NCI-H1417 treated with DMSO at 0.1 percent for 48 hours (cell line): ENCODE measurements at regions not wholly inside any gene's neighbourhood (a gene's known extent, or its start where the extent isn't known, plus 50 kb on each side); places are given as distances from the start of the nearest gene placed in this dataset.

ENCODE experiments used
- DNase-seq: peaks from one replicate; lab custom pipeline; 2025; lab: John Stamatoyannopoulos, UW

DNA sequence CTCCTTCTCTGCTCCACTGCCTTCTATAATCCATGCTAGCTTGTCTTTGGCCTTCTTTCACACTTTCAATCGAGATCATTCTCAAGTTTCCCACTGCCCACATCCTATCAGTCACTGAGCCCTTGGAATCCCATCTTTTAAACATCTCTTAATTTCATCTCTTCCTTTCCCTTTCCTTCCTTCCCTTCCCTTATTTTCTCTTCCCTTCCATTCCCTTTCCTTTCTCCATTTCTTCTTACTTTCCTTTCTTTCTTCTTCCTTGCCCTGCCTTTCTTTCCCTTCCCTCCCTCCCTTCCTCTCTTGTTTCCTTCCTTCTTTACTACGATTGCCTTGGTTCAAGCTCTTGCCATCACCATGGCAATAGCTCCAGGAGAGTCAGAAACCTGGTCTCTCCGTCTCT is 183.8 kb downstream of the EMP1 start:
- no peak for DNase-seq

GRCh38 chr12:13379531-13380188 is 183.1 kb downstream of the EMP1 start:
- no peak for DNase-seq

DNA sequence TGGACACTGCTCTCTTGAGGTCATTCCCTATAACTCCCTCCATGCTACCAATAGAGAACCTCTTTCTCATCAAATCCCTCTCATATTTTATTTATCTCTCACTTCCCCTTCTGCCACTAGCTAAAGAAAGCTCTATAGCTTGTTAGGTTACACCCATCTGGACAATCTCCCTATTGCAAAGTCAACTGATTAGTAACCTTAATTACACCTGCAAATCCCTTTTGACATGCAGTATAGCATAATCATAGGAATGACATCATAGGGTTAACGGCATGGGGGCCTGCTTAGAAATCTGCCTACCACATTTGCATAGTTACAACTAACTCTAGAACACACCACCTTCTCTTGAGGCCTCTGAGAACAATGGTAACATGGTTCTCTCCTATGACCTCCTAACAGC is 181.2 kb downstream of the EMP1 start:
- DNase-seq, result no peak

GRCh38 chr12:13376610-13377373 is 180.3 kb downstream of the EMP1 start:
- DNase-seq, result no peak

DNA sequence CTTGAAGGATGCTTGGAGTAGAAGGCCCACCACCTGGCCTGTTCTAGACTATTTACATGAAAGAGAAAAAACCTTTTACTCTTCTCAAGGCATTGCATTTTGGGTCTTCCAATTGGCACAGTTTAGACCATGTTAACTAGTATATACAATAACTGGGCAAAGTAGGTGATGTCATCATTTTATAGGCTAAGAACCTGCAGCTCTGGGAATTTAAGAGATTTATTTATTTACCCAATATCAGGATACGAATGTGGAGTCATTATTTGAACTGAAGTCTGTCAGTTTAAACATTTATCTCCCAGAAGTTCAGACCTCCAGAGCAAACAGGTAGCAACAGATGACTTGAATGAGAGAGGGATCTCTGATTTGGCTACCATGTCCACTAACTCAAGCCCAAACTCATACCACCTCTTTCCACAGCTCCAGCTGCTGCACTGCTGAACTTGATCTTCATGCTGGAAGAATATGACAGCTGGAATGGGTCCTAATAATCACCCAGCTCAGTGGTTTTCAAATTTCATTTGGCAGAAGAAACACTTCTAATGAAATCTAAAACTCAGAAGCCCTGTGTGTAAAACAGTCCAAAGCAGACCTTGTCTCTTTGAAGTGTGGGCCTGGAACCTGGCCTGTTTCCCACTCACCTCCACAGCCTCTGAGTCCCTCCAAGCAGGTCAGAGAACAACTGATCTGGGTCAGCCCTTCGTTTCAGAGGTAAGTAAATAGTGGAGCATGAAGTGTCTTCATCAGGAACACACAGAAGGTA is 179.2 kb downstream of the EMP1 start:
- DNase-seq, result no peak

- no peak for DNase-seq
Measured at GRCh38 chr12:13374793-13375192, 178.3 kb downstream of the EMP1 start.

- no peak for DNase-seq
Measured at GRCh38 chr12:13373803-13374202, 177.3 kb downstream of the EMP1 start.

DNA sequence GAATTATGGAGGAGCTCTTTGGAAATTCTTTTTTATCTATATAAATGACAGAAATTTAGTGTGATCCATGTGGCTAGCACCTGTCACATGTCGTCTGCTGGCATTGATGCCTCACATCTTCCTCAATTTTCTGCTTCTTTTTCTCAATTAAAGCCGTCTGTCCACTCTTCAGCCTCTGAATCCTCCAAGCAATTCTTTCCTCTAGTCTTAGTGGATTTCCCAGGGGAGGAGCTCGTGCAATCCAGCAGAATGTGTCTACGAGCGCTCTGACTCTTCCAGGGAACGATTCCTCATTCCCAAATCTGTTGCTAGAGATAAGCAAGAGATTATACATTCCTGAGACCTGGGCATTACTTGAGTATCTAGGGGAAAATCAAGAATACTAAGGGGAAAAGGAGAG is 176.6 kb downstream of the EMP1 start:
- no peak for DNase-seq

- DNase-seq, result no peak
Measured at GRCh38 chr12:13372386-13372785, 175.9 kb downstream of the EMP1 start.

DNA sequence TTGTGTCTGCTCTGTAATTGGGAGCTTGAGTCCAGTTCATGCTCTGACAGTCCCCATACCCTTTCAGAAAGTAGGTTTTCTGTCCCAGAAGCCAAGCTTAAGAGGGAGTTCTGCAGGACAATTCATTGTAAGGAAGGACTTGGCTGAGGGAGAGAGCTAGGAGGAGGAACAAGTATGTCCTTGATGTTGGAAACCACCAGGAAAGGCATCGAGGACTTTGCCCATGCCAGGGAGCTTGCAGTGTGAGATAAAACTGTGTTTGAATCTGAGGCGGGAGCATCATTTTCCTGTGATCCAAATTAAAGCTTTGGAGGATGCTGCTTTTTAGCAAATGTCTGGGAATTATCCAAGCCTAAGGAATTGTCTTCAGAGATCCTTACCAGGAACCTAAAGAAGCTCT is 175.3 kb downstream of the EMP1 start:
- no peak for DNase-seq

- DNase-seq, result no peak
Measured at GRCh38 chr12:13371367-13371766, 174.8 kb downstream of the EMP1 start.

- DNase-seq, result no peak
Measured at GRCh38 chr12:13369474-13370056, 173.0 kb downstream of the EMP1 start.

- DNase-seq, result no peak
Measured at GRCh38 chr12:13368971-13369370, 172.4 kb downstream of the EMP1 start.

DNA sequence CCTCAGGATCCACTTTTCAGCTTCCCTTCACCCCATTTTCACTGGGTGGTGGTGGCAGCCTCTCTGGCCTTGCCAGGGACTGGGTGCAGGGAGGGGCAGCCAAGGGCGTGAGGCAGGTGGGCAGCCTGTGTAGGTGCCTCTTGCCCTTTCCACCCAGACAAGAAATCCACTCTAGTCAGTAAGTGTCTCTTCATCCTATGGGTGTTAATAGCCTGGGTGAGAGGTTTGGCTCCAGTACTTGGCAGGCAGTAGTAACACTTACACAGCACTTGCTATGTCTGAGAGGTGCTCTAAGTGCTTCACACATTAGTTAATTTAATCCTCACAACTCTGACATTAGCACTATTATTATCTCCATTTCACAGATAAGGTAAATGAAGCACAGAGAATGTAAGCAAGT is 171.9 kb downstream of the EMP1 start:
- DNase-seq, result no peak

- DNase-seq, result no peak
Measured at GRCh38 chr12:13367973-13368372, 171.4 kb downstream of the EMP1 start.

DNA sequence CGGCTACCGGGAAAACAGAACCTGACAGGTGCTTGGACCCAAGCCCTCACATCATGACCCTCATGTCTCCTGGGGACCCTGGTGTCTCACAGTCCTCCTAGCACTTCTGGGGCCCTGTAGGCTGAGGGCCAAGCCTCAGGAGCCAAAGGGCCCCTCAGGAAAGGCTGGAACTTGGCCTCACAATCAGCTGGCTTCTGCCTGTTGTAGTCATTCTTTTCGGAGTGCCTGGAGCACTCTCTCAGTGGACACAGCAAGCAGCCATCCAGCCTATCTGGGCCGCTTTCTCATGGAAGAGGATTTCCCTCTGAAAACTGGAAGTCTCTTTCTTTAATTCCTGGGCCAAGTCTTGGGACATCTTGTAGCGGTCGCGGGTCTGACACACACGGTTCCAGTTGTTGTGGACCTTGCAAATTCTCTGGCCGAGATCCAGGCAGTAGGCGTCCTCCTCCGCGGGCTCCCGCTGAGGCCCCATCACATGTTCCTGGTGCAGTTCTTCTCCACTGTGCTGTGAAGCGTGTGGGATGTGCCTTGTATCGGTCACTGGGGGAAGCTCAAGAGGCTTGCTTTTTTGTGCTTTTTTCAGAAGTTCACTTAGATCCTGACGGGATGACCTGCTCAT is 169.3 kb downstream of the EMP1 start:
- DNase-seq, result no peak

GRCh38 chr12:13362260-13362841 is 165.8 kb downstream of the EMP1 start:
- peak; percentile 22 for DNase-seq

- no peak for DNase-seq
Measured at GRCh38 chr12:13359636-13360035, 163.1 kb downstream of the EMP1 start.

- DNase-seq, result no peak
Measured at GRCh38 chr12:13358391-13358905, 161.9 kb downstream of the EMP1 start.

DNA sequence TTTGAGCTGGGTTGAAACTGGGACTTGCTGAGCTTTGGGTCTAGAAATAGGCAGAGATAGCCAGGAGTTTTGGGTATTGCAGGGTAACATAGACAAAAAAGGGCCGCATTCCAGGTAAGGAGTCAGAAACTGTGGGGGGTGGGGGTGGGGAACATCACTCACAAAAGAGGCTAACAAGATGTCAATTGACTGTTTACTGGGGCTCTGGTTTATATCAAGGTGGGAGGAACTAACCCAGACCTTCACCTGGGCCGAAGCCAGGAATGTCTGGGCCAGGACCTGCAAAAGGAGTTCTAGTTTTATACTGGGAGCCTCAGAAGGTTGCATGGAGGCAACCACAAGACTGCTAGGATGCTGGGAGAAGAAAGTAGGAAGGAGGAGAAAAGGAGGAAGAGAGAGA is 154.4 kb downstream of the EMP1 start:
- DNase-seq, result no peak

DNA sequence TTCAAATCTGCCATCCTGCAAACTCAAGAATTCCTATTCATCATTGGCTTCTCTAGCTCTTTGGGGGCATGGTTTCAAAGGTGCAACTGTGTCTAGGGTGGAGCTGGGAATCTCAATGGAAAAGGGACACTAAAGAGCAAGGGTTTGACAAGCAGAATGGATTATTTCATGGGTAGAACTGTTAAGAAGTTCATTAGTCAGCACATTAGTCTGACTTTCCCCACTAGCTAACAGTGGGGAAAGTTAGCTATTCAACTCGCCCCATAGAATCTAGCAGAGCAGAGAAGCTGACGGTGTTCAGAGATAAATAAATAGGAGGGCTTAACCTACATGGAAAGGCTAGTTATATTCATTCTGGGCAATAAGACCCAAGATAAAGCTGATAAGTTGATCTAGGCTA is 153.9 kb downstream of the EMP1 start:
- no peak for DNase-seq

GRCh38 chr12:13348464-13348863 is 151.9 kb downstream of the EMP1 start:
- no peak for DNase-seq
